ENCODE measurements at regions not wholly inside any gene's neighbourhood (a gene's known extent, or its start where the extent isn't known, plus 50 kb on each side); places are given as distances from the start of the nearest gene placed in this dataset.

DNA sequence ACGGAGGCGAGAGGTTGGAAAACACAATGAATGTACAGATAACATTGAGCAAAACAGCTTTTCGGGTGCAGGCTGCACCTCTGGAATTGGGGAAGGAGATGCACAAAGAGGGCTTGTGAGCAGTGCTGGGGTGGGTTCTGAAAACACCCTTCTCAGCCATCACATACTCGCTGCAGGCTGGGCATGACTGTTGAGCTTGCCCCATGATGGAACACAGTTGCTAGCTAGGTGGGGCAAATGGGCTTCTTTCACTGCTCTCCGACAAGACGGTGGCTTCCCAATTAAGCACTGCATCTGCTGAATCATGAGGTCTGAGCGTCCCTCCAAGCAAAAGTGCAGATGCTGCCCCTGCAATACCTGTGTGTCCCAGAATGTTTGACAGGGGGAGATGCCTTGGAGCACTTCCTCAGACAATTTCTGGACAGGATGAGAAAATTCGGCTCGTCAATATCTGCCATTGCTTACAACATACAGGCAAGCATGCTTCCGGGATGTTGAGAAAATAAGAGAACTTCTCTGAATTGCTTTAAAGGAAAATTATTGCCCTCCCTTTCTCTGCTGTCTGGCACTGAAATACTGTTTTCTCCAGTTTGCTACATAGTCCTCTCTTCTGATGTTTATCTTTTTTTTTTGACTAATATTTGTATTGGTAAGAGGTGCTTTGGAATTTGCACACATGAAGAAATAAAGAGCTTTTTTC lies 77.3 kb upstream of the SH3BP4 start:
- TF ChIP-seq, protein P1, sequence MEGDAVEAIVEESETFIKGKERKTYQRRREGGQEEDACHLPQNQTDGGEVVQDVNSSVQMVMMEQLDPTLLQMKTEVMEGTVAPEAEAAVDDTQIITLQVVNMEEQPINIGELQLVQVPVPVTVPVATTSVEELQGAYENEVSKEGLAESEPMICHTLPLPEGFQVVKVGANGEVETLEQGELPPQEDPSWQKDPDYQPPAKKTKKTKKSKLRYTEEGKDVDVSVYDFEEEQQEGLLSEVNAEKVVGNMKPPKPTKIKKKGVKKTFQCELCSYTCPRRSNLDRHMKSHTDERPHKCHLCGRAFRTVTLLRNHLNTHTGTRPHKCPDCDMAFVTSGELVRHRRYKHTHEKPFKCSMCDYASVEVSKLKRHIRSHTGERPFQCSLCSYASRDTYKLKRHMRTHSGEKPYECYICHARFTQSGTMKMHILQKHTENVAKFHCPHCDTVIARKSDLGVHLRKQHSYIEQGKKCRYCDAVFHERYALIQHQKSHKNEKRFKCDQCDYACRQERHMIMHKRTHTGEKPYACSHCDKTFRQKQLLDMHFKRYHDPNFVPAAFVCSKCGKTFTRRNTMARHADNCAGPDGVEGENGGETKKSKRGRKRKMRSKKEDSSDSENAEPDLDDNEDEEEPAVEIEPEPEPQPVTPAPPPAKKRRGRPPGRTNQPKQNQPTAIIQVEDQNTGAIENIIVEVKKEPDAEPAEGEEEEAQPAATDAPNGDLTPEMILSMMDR (IDR thresholded peaks at IDR 0.05; ENCODE audit: low read depth, low read length), result no peak
- no peak for TF ChIP-seq POLR2A (IDR thresholded peaks at IDR 0.05; ENCODE audit: extremely low read depth, insufficient read length)
- TF ChIP-seq, protein P2, sequence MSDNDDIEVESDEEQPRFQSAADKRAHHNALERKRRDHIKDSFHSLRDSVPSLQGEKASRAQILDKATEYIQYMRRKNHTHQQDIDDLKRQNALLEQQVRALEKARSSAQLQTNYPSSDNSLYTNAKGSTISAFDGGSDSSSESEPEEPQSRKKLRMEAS (IDR thresholded peaks at IDR 0.05; ENCODE audit: low read depth, low read length), result no peak
- TF ChIP-seq MYC (IDR thresholded peaks at IDR 0.05; ENCODE audit: low read depth, low read length), result no peak
